Activated naive CD8-positive, alpha-beta T cell (primary cell): ENCODE measurements at regions not wholly inside any gene's neighbourhood (a gene's known extent, or its start where the extent isn't known, plus 50 kb on each side); places are given as distances from the start of the nearest gene placed in this dataset.
"Not testable (repeated sequence)": the region's sequence is repeated elsewhere in the genome, so short reads cannot be mapped to it uniquely, and the experiment has no call there.

ENCODE experiments used
- H3K27ac Mint-ChIP-seq: one replicate; pipeline ENCODE4 v1.8.0; 2021; ENCODE audit warnings: mixed read lengths
- H3K27me3 Mint-ChIP-seq: one replicate; pipeline ENCODE4 v1.8.0; 2021; ENCODE audit warnings: mixed read lengths
- H3K36me3 Mint-ChIP-seq: one replicate; pipeline ENCODE4 v1.8.0; 2021; ENCODE audit warnings: mixed read lengths
- H3K4me1 Mint-ChIP-seq: one replicate; pipeline ENCODE4 v1.8.0; 2021; ENCODE audit warnings: low read depth, mixed read lengths
- H3K4me3 Mint-ChIP-seq: one replicate; pipeline ENCODE4 v1.8.0; 2021; ENCODE audit warnings: mild to moderate bottlenecking, mixed read lengths
- H3K9me3 Mint-ChIP-seq: one replicate; pipeline ENCODE4 v1.8.0; 2021; ENCODE audit warnings: low read depth, mixed read lengths

DNA sequence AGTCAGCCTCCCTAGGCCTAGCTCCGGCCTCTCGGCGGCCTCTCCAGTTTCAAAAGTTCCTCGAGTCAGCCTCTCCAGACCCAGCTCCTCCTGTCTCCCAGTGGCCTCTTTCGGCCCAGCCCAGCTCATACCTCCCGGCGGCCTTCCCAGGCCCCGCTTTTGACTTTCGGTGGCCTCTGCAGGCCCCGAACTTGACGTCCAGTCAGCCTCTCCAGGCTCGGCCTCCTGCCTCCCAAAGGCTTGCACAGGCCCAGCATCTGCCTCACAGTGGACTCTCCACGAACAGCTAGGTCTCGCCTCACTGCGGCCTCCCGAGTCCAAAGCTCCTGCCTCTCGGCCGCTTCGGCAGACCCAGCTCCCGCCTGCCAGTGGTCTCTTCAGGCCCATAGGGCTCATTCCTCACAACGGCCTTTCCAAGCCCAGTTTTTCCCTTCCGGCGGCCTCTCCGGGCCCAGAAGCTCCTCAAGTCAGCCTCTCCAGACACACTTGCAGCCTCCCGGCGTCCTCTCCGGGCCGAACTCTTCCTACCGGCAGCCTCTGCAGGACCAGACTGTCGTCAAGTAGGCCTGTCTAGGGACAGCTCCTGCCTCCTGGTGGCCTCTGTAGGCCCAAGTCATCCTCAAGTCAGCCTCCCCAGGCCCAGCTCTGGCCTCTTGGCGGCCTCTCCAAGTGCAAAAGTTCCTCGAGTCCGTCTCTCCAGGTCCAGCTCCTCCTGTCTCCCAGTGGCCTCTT, 249.9 kb upstream of the ZNF722 start:
- not testable (repeated sequence) for H3K4me3 Mint-ChIP-seq, H3K27me3 Mint-ChIP-seq, H3K27ac Mint-ChIP-seq, H3K36me3 Mint-ChIP-seq, H3K9me3 Mint-ChIP-seq, H3K4me1 Mint-ChIP-seq

DNA sequence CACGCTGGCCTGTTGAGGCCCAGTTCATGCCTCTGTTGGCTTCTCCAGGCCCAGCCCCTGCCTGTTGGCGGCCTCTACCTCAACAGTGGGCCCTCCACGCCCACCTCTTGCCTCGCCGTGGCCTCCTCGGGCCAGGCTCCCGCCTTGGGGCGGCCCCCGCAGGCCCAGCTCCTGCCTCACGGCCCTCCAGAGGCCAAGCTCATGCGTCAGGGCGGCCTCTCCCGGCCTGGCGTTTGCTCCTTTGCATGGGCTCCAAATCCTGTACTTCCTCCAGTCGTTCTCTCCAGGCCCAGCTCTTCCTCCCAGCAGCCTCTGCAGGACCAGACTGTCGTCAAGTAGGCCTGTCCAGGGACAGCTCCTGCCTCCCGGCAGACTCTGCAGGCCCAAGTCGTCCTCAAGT, 246.2 kb upstream of the ZNF722 start:
- H3K4me3 Mint-ChIP-seq, H3K4me1 Mint-ChIP-seq, H3K27ac Mint-ChIP-seq, H3K27me3 Mint-ChIP-seq, H3K9me3 Mint-ChIP-seq, H3K36me3 Mint-ChIP-seq: not testable (repeated sequence)

DNA sequence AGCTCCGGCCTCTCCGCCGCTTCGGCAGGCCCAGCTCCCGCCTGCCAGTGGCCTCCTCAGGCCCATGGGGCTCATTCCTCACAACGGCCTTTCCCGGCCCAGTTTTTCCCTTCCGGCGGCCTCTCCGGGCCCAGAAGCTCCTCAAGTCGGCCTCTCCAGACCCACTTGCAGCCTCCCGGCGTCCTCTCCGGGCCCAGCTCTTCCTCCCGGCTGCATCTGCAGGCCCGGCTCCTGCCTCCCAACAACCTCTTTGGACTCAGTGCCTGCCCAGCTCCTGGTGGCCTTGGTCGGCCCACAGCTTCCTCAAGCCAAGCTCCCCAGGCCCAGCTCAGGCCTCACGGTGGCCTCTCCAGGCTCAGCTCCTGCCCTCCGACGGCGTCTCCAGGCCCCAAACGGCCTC, 245.5 kb upstream of the ZNF722 start:
- H3K27me3 Mint-ChIP-seq, H3K9me3 Mint-ChIP-seq, H3K4me1 Mint-ChIP-seq, H3K4me3 Mint-ChIP-seq, H3K36me3 Mint-ChIP-seq, H3K27ac Mint-ChIP-seq: not testable (repeated sequence)

DNA sequence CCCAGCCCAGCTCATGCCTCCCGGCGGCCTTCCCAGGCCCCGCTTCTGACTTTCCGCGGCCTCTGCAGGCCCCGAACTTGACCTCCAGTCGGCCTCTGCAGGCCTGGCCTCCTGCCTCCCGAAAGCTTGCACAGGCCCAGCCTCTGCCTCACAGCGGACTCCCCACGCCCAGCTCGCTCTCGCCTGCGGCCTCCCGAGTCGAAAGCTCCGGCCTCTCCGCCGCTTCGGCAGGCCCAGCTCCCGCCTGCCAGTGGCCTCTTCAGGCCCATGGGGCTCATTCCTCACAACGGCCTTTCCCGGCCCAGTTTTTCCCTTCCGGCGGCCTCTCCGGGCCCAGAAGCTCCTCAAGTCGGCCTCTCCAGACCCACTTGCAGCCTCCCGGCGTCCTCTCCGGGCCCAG, 238.4 kb upstream of the ZNF722 start:
- not testable (repeated sequence) for H3K27ac Mint-ChIP-seq, H3K27me3 Mint-ChIP-seq, H3K36me3 Mint-ChIP-seq, H3K9me3 Mint-ChIP-seq, H3K4me3 Mint-ChIP-seq, H3K4me1 Mint-ChIP-seq

DNA sequence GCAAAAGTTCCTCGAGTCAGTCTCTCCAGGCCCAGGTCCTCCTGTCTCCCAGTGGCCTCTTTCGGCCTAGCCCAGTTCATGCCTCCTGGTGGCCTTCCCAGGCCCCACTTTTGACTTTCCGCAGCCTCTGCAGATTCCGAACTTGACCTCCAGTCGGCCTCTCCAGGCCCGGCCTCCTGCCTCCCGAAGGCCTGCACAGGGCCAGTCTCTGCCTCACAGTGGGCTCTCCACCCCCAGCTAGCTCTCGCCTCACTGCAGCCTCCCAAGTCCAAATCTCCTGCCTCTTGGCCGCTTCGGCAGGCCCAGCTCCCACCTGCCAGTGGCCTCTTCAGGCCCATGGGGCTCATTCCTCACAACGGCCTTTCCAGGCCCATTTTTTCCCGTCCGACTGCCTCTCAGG, 233.1 kb upstream of the ZNF722 start:
- not testable (repeated sequence) for H3K4me1 Mint-ChIP-seq, H3K36me3 Mint-ChIP-seq, H3K4me3 Mint-ChIP-seq, H3K27me3 Mint-ChIP-seq, H3K27ac Mint-ChIP-seq, H3K9me3 Mint-ChIP-seq

DNA sequence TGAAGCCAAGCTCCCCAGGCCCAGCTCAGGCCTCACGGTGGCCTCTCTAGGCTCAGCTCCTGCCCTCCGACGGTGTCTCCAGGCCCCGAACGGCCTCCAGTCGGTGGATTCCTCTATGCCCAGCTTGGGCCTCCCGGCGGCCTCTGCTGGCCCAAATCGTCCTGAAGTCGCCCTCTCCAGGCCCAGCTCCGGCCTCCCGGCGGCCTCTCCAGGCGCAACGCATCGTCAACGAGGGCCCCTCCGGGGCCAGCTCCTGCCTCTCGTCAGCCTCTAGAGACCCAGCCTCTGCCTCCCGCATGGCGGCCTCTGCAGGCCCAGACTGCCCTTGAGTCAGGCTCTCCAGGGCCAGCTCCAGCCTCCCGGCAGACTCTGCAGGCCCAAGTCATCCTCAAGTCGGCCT, 232.5 kb upstream of the ZNF722 start:
- not testable (repeated sequence) for H3K9me3 Mint-ChIP-seq, H3K27ac Mint-ChIP-seq, H3K4me3 Mint-ChIP-seq, H3K27me3 Mint-ChIP-seq, H3K36me3 Mint-ChIP-seq, H3K4me1 Mint-ChIP-seq

DNA sequence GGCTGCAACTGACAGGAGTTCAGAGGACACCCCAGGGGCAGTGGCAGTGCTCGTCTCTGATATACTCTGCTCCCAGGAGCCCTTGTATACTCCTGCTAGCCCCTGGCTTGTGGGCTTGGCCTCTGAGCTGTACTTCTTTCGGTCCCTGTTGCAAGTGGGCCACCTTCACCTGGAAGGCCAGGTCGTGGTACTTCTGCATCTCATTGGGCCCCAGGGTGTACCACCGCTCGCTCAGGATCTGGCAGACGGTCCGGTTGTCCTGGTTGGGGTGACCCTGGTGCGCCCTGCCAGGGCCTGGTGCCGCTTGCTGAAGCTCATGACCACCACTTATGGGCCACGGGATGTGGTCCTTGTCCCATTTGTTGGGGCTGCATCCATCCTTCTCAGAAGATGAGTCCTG, 228.5 kb upstream of the ZNF722 start:
- H3K27me3 Mint-ChIP-seq, H3K27ac Mint-ChIP-seq, H3K4me3 Mint-ChIP-seq, H3K4me1 Mint-ChIP-seq, H3K36me3 Mint-ChIP-seq, H3K9me3 Mint-ChIP-seq: not testable (repeated sequence)

DNA sequence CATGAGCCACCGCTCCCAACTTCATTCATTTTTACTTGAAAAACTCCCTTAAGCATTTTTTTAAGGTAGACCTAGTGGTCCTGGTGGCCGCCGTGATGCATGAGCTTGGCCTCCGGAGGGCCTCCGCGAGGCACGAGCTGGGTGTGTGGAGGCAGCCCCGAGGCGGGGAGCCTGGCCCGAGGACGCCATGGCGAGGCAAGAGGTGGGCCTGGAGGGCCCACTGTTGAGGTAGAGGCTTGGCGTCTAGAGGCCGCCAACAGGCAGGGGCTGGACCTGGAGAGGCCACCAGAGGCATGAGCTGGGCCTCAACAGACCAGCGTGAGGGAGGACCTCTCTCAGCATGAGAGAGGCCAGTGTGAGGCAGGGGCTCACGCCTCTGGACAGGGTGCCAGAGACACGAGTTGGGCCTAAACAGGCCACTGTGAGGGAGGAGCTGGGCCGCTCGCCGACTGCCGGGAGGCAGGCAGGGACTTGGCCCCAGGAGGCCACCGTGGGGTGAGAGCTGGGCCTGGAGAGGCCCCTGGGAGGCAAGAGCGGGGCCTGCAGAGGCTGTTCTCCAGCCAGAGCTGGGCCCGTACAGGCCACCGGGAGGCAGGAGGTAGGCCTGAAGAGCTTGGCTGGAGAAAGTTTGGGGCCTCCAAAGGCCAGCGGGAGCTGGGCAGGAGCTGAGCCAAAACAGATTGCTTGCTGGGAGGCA, 227.1 kb upstream of the ZNF722 start:
- H3K27ac Mint-ChIP-seq, H3K4me3 Mint-ChIP-seq, H3K4me1 Mint-ChIP-seq, H3K36me3 Mint-ChIP-seq, H3K9me3 Mint-ChIP-seq, H3K27me3 Mint-ChIP-seq: not testable (repeated sequence)

DNA sequence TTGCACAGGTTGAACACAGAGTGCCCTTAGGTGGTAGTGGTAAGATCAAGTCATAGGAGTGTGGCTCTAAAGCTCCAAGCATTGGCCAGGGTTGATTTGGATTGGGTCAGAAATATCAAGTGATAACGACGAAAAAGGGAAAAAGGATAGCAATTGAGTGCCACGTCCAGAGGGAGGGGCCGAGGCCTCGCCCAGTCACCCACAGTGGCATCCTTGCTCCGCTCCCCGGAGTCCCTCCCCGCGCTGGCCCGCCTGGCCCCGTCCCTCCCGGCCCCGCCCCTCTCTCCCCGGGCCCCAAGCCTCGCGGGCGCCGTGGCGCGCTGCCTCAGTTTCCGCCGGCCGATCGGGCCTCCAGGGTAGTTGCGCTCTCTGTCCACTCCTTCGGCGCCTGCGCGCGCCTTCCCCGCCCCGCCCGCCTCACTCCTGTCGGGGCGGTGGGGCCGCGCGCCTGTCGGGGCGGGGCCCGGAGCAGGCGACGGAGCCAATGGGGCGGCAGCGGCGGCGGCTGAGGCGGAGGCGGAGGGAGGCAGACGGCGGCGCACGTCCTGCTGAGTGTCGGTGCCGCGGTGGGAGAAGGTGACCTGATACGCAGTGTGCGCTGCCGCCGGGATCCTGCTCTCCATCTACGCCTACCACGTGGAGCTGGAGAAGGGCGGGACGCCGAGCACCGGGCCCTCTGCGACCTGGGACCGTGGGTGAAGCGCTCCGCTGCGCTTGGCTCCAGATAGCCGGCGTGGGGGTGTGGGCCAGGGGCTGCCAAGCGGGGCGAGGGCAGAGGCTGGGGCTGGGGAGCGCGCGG, 209.1 kb upstream of the ZNF722 start:
- no peak overlapping the region for H3K27ac Mint-ChIP-seq
- H3K4me3 Mint-ChIP-seq, result peak overlapping the region; percentile 57
- H3K9me3 Mint-ChIP-seq, result no peaks in the 10 kb centered on the region
- H3K4me1 Mint-ChIP-seq, result no peaks in the 10 kb centered on the region
- H3K27me3 Mint-ChIP-seq, result peaks cover 3% of the 10 kb centered on the region
- H3K36me3 Mint-ChIP-seq, result peaks cover 2% of the 10 kb centered on the region

DNA sequence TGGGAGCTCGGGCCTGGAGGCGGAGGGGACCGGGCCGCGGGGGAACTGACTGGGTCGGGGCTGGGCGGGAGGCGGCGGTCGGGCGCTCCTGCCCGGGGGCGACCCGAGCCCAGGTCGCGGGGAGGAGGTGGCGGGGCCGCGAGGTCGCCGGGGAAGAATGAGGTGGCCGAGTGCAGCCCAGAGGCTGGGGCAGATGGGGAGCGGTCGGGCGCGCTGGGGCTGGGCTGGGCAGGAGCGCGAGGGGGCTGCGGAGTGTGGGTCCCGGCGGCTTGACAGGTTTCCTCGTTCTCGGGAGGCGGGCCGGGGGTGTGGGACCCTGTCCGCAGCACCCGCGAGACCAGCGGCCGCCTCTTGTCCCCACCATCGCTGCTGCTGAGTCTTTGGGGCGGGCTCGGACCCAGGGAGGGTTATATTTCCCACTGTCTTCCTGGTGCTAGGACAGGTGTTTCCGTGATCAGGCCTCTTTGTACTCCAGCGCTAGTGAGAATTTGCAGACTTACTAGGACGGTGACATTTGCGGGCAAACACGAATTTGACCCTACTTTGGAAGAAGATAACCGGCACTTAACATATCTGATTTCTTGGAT, 208.4 kb upstream of the ZNF722 start:
- not testable (repeated sequence) for H3K9me3 Mint-ChIP-seq, H3K4me1 Mint-ChIP-seq, H3K36me3 Mint-ChIP-seq, H3K27ac Mint-ChIP-seq, H3K27me3 Mint-ChIP-seq
- H3K4me3 Mint-ChIP-seq, result peak overlapping the region; percentile 57
